ENCODE measurements at regions not wholly inside any gene's neighbourhood (a gene's known extent, or its start where the extent isn't known, plus 50 kb on each side); places are given as distances from the start of the nearest gene placed in this dataset.

DNA sequence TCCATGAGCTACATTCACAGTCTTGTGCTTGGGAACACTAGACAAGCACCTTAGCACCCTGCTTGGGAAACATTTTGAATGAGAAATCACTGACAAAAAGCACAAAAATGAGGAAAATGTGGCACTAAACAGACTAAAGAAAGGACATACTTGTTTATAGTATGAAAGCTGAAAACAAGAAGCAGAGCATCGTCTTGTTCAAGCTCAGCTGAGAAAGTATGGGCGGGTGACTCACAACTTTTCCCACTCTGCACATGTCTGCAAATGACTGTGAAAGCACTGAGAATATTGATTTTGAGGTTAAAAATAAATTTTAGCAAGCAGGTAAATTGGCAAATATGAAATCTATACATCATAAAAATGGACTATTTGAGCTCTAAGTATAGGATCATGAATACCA, 725.3 kb downstream of the COL12A1 start:
- TF ChIP-seq, protein P1, sequence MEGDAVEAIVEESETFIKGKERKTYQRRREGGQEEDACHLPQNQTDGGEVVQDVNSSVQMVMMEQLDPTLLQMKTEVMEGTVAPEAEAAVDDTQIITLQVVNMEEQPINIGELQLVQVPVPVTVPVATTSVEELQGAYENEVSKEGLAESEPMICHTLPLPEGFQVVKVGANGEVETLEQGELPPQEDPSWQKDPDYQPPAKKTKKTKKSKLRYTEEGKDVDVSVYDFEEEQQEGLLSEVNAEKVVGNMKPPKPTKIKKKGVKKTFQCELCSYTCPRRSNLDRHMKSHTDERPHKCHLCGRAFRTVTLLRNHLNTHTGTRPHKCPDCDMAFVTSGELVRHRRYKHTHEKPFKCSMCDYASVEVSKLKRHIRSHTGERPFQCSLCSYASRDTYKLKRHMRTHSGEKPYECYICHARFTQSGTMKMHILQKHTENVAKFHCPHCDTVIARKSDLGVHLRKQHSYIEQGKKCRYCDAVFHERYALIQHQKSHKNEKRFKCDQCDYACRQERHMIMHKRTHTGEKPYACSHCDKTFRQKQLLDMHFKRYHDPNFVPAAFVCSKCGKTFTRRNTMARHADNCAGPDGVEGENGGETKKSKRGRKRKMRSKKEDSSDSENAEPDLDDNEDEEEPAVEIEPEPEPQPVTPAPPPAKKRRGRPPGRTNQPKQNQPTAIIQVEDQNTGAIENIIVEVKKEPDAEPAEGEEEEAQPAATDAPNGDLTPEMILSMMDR (IDR thresholded peaks at IDR 0.05): no peak
- TF ChIP-seq POLR2A (IDR thresholded peaks at IDR 0.05): no peak
- TF ChIP-seq POLR2AphosphoS5 (IDR thresholded peaks at IDR 0.05; ENCODE audit: insufficient read depth in 1 of 2, low read depth in 1 of 2): no peak

All from vagina (tissue), 2 donors.